Neural crest cell (in vitro differentiated cells): ENCODE measurements at regions not wholly inside any gene's neighbourhood (a gene's known extent, or its start where the extent isn't known, plus 50 kb on each side); places are given as distances from the start of the nearest gene placed in this dataset.

Experiments
- DNase-seq: peaks from one replicate; pipeline ENCODE4 v3.0.0; 2021; ENCODE audit warnings: low read depth, mixed read lengths, low spot score
- H3K27ac Mint-ChIP-seq: one replicate; pipeline ENCODE4 v1.8.0; 2021; ENCODE audit warnings: mild to moderate bottlenecking, mixed read lengths; ENCODE audit not compliant: unreplicated experiment
- H3K27me3 Mint-ChIP-seq: 2 replicates; pipeline ENCODE4 v1.8.0; 2021; ENCODE audit warnings: low read depth, mild to moderate bottlenecking, mixed read lengths
- H3K36me3 Mint-ChIP-seq: 2 replicates; pipeline ENCODE4 v1.8.0; 2021; ENCODE audit warnings: low read depth, mild to moderate bottlenecking, mixed read lengths
- H3K4me1 Mint-ChIP-seq: 2 replicates; pipeline ENCODE4 v1.8.0; 2021; ENCODE audit warnings: mixed read lengths
- H3K4me3 Mint-ChIP-seq: one replicate; pipeline ENCODE4 v1.8.0; 2021; ENCODE audit warnings: mild to moderate bottlenecking, mixed read lengths
- H3K9me3 Mint-ChIP-seq: 2 replicates; pipeline ENCODE4 v1.8.0; 2021; ENCODE audit warnings: mixed read lengths
- CTCF ChIP-seq: fragments of 200-600 bp; sonication (generic); conservative IDR thresholded peaks from 2 replicates; pipeline ENCODE4 v1.5.0; 2021; ENCODE audit warnings: antibody characterized with exemption, mild to moderate bottlenecking

- Mint-ChIP-seq H3K36me3 (no peaks in the 10 kb centered on the region), H3K4me3 (no peak overlapping the region), H3K27me3 (no peaks in the 10 kb centered on the region), H3K27ac (no peak overlapping the region), H3K9me3 (no peaks in the 10 kb centered on the region), H3K4me1 (peaks cover 6% of the 10 kb centered on the region)
- TF ChIP-seq CTCF: no peak
- no peak for DNase-seq
These were observed 68.9 kb upstream of the COL13A1 start for GRCh38 chr10:69732826-69733150.

- no peak for DNase-seq
- Mint-ChIP-seq H3K27me3 (no peaks in the 10 kb centered on the region), H3K36me3 (no peaks in the 10 kb centered on the region), H3K9me3 (no peaks in the 10 kb centered on the region), H3K4me1 (peaks cover 5% of the 10 kb centered on the region), H3K27ac (no peak overlapping the region), H3K4me3 (no peak overlapping the region)
- TF ChIP-seq CTCF: no peak
These were observed 67.9 kb upstream of the COL13A1 start for GRCh38 chr10:69733791-69734261.

- no peaks in the 10 kb centered on the region for H3K36me3 Mint-ChIP-seq
- DNase-seq: no peak
- no peak overlapping the region for H3K27ac Mint-ChIP-seq
- peaks cover 9% of the 10 kb centered on the region for H3K4me1 Mint-ChIP-seq
- H3K9me3 Mint-ChIP-seq: no peaks in the 10 kb centered on the region
- no peak overlapping the region for H3K4me3 Mint-ChIP-seq
- TF ChIP-seq CTCF: no peak
- no peaks in the 10 kb centered on the region for H3K27me3 Mint-ChIP-seq
These were observed 67.3 kb upstream of the COL13A1 start for GRCh38 chr10:69734416-69734796.

GRCh38 chr10:69734797-69735468 is 66.8 kb upstream of the COL13A1 start:
- Mint-ChIP-seq H3K36me3 (no peaks in the 10 kb centered on the region), H3K27me3 (no peaks in the 10 kb centered on the region), H3K4me3 (no peak overlapping the region), H3K4me1 (peaks cover 14% of the 10 kb centered on the region), H3K9me3 (no peaks in the 10 kb centered on the region), H3K27ac (no peak overlapping the region)
- DNase-seq: no peak
- no peak for TF ChIP-seq CTCF

- TF ChIP-seq CTCF: no peak
- H3K4me3 Mint-ChIP-seq: no peak overlapping the region
- no peaks in the 10 kb centered on the region for H3K9me3 Mint-ChIP-seq
- no peaks in the 10 kb centered on the region for H3K27me3 Mint-ChIP-seq
- no peak for DNase-seq
- H3K27ac Mint-ChIP-seq: no peak overlapping the region
- H3K4me1 Mint-ChIP-seq: peaks cover 14% of the 10 kb centered on the region
- no peaks in the 10 kb centered on the region for H3K36me3 Mint-ChIP-seq
These were observed 64.6 kb upstream of the COL13A1 start for GRCh38 chr10:69736886-69737641.
